HG03378 (cell line): ENCODE measurements at regions not wholly inside any gene's neighbourhood (a gene's known extent, or its start where the extent isn't known, plus 50 kb on each side); places are given as distances from the start of the nearest gene placed in this dataset.
"Not testable (repeated sequence)": the region's sequence is repeated elsewhere in the genome, so short reads cannot be mapped to it uniquely, and the experiment has no call there.

Source experiments
- ATAC-seq: cut with Tn5 transposase; IDR thresholded peaks from one replicate; pipeline ENCODE4 v1.9.1; 2021; ENCODE audit warnings: mild to moderate bottlenecking, moderate library complexity; ENCODE audit not compliant: unreplicated experiment

GRCh38 chr5:60445921-60446320 is 254.0 kb downstream of the DEPDC1B start:
- ATAC-seq, result no peak

GRCh38 chr5:60445427-60445826 is 254.5 kb downstream of the DEPDC1B start:
- ATAC-seq, result no peak

- ATAC-seq, result no peak
These were observed 255.2 kb downstream of the DEPDC1B start for GRCh38 chr5:60444661-60445360.

- ATAC-seq, result no peak
These were observed 260.4 kb downstream of the DEPDC1B start for GRCh38 chr5:60439552-60439951.

- peak; percentile 24 for ATAC-seq
These were observed 262.7 kb downstream of the DEPDC1B start for GRCh38 chr5:60437308-60437707.

GRCh38 chr5:60436518-60436917 is 263.4 kb downstream of the DEPDC1B start:
- ATAC-seq, result peak; percentile 88

- ATAC-seq, result no peak
These were observed 264.2 kb downstream of the DEPDC1B start for GRCh38 chr5:60435808-60436207.

DNA sequence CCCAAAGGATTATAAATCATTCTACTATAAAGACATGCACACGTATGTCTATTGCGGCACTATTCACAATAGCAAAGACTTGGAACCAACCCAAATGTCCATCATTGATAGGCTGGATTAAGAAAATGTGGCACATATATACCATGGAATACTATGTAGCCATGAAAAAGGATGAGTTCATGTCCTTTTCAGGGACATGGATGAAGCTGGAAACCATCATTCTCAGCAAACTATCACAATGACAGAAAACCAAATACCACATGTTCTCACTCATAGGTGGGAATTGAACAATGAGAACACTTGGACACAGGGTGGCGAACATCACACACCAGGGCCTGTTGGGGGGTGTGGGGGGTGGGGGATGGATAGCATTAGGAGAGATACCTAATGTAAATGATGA is 273.8 kb downstream of the DEPDC1B start:
- not testable (repeated sequence) for ATAC-seq

DNA sequence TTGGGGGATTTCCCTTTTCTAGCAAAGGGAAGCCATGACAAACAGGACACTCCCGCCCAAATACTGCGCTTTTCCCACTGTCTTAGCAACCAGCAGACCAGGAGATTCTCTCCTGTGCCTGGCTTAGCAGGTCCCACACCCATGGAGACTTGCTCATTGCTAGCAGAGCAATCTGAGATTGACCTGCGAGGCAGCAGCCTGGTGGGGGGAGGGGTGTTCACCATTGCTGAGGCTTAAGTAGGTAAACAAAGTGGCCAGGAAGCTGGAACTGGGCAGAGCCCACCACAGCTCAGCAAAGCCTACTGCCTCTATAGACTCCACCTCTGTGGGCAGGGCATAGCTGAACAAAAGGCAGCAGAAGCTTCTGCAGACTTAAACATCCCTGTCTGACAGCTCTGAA is 279.2 kb downstream of the DEPDC1B start:
- not testable (repeated sequence) for ATAC-seq

DNA sequence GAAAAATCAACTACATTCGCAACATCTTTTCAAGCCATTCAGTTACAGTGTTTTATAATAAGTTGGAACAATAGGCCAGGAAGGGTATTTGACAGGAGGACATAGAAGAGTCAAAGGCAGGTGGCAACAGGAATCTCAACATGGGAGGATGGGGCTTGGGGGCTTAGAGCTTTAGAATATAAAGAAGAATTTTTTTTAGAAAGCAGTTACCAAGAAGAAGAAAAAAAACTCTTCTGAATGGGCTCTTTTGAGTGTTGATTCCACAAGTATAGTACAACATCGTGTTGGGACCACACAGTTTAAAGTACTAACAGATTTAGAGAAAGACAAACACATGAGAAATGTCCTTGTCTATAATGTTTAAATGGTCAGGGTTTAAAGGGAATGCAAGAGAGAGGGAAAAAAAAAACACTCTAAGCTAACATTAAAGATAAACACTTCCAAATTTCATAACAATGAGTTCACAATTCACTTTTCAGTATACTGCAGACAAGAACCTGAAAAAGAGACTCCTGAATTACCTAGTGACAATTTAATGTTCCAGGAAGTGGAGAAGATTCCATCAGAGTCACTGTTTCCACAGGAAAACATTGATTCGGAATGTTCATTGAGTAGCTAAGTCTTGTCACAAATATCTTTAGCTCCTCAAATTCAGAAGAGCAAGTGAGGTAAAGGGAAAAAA is 282.3 kb downstream of the DEPDC1B start:
- no peak for ATAC-seq

- ATAC-seq, result no peak
These were observed 284.5 kb downstream of the DEPDC1B start for GRCh38 chr5:60415443-60415842.

DNA sequence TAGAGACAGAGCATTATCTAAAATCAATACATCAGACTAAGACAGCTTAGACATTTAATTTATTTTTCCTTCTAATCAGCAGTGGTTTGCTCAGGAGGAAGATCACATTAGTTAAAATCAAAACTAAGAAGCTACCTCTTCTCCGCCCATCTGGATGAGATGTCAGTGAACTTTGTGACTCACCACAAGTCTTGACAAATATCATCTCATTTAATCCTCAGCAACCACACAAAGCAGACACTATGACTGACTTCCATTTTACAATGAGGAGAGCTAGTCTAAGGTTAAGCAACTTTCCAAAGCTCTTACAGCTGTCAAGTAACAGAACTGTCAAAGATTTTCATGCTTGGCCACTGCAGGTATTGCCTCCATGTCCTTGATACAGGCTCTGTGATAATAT is 289.5 kb downstream of the DEPDC1B start:
- ATAC-seq, result no peak

DNA sequence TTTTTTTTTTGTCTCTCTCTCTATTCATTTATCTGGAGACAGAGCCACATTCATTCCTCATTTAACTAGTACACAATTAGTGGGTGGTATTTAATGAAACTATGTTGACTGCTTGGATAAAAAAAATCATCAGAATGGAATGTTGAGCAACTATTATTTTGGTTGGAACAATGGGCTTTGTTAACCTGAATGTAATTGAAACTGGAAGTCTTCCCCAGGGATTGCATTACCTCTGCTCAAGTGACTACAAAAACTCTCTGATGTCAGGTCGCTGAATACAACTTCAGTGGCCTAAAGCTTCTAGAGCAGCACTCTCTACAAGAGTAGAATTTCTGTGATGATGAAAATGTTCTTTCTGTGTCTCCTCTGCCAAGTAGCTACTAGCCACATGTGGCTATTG is 295.8 kb downstream of the DEPDC1B start:
- no peak for ATAC-seq

GRCh38 chr5:60403343-60404006 is 296.5 kb downstream of the DEPDC1B start:
- ATAC-seq, result no peak

DNA sequence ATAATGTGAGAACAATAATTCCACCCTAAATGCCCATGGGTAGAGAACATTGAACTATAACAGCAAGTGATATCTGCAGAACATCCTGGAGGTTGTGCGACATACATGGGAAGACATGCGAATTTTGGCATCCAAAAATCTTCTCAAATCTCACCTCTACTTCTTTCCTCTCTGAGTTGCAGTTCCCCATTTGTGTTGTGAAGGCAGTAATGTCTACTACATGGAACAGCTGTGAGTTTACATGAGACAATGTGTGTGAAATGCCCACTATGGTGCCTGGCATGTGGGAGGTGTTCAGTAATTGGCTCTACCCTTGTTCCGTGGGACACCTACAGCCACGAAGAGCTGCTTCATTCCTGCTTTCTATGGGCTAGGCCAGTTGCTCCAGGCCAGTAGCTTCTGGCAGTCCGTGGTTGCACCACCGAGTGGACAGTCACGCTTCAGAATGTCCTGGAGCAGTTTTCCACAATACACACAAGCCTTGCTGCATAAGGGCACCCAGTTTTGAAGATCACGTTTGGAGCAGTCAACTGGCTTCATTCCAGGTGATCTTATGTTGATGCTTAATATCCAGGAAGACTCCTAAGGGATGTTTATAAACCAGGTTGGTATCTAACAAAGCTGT is 297.7 kb downstream of the DEPDC1B start:
- ATAC-seq, result no peak

GRCh38 chr5:60401526-60401925 is 298.4 kb downstream of the DEPDC1B start:
- ATAC-seq, result no peak

DNA sequence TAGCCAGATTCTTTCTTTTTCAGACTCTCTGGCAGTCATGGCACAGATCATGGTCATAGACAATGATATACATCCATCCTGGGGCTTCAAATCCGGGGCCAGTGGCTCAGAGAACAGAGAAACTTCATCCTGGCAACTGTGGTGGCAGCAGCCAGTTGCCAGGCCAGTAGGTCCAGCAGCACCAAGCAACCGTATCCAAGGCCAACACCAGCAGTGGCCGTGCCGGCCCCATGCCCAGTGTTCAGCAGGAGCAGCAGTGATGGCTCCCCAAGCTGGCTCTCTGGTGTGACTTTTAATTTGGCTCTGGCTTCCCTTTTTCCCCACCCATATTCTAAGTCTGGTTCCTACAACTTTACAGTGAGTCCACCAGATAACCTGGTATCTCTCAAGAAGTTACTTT is 300.5 kb downstream of the DEPDC1B start:
- no peak for ATAC-seq

GRCh38 chr5:60395712-60396329 is 304.1 kb downstream of the DEPDC1B start:
- ATAC-seq, result no peak

- ATAC-seq, result no peak
These were observed 312.9 kb downstream of the DEPDC1B start for GRCh38 chr5:60387051-60387440.

DNA sequence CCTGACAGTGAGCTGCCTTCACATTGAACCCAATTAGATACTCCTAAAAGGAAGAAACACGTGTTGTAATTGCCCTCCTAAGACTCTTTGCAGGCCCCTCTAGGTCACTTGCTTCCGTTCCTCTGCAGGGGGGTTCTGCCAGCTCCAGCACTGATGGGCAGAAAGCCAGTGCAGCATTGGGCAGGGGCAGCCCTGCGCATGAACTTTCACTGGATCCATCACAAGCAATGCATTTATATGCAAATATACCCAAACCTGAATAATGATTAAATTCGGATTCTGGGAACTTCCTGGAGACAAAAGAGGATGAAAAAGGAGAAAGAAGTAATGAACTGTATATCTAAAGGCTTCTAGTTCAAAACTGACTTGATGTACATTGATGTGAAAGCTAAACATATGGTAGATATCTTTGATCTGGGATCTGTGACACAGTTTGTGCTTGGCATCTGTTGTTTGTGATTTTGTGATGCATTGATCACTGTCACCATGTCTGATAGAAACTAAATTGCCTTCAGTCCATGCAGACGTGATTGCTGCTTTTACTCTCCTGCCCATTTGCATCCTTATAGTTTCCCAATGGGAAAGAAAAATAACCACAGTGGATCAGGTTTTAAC is 313.4 kb downstream of the DEPDC1B start:
- no peak for ATAC-seq

DNA sequence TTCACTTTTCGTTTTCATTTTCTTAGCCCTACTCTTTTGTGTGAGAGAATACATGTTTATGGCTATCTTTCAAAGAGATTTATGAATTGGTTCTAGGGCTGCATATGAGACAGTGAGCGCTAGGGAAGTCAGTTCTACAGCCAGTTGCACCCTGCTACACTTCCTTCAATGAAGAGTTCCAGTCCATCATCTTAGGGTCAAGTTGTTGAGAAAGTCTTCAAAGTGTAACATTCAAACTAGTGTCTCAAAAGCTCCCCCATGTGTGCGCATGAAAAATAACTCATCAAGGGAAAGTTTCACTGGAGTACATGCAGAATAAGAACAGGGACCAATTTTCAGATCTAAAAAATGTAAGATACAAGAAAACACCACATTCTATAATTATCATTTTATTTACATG is 317.2 kb downstream of the DEPDC1B start:
- ATAC-seq, result no peak
